Suprapubic skin (tissue), 4 donors: ENCODE measurements at regions not wholly inside any gene's neighbourhood (a gene's known extent, or its start where the extent isn't known, plus 50 kb on each side); places are given as distances from the start of the nearest gene placed in this dataset.

Source experiments
- DNase-seq, 2 donors: peaks; one replicate each; pipeline ENCODE4 v3.0.0-alpha.2; 2019; ENCODE audit warnings: low spot score in 2 of 2
- H3K27ac ChIP-seq: fragments of 200-600 bp; sonication (generic); one replicate; pipeline ENCODE4 v1.5.1; 2019
- H3K27me3 ChIP-seq: fragments of 200-600 bp; sonication (generic); one replicate; pipeline ENCODE4 v1.5.1; 2019
- H3K36me3 ChIP-seq: fragments of 200-600 bp; sonication (generic); one replicate; pipeline ENCODE4 v1.5.1; 2019
- H3K4me1 ChIP-seq: fragments of 200-600 bp; sonication (generic); one replicate; pipeline ENCODE4 v1.5.1; 2019
- H3K4me3 ChIP-seq: fragments of 200-600 bp; sonication (generic); one replicate; pipeline ENCODE4 v1.5.1; 2019; ENCODE audit warnings: mild to moderate bottlenecking
- H3K9me3 ChIP-seq: fragments of 200-600 bp; sonication (generic); one replicate; pipeline ENCODE4 v1.5.1; 2019
- EP300 ChIP-seq: sonication (generic); formaldehyde crosslinking; IDR thresholded peaks from one replicate; pipeline ENCODE4 v1.6.1; 2017; ENCODE audit warnings: antibody characterized with exemption
- POLR2A ChIP-seq, 2 donors: fragments of 450-650 bp; IDR thresholded peaks; one replicate each; pipeline ENCODE4 v1.6.1; 2017; ENCODE audit warnings: antibody characterized with exemption in 2 of 2, mild to moderate bottlenecking in 2 of 2, moderate library complexity in 2 of 2
- POLR2AphosphoS5 ChIP-seq, 3 donors: sonication (generic); formaldehyde crosslinking; IDR thresholded peaks; one replicate each; pipeline ENCODE4 v1.6.1; 2017; ENCODE audit warnings: antibody characterized with exemption in 3 of 3
- WGBS: methylation state at CpG from one replicate; pipeline ENCODE4 v1.1.5; 2018; 5-methylcytosine and 5-hydroxymethylcytosine counted together
- TF ChIP-seq, protein P1 (sequence below), 2 donors: fragments of 200-600 bp in 1 of 2; fragments of 450-650 bp in 1 of 2; sonication (generic) in 1 of 2; IDR thresholded peaks; one replicate each; pipeline ENCODE4 v1.5.1; 2016 to 2019; ENCODE audit warnings: antibody characterized with exemption in 2 of 2, mild to moderate bottlenecking in 1 of 2, moderate library complexity in 1 of 2

DNA sequence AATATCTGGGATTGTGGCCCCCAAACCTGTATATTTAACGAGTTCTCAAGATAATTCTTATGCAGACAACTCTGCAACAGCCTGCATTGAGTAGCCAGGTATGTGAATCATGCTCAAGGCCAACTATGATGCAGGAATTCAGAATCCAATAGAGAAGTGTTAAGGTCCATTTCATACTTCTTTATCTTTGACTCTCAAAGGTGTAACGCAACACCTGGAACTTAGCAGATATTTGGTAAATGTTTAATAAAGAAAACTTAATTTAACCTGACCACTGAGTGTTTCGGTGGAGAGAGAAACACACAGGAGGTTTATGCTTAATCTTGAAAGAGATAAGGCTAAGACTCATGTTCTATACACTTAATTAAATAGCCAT is 156.5 kb upstream of the PLEKHG7 start:
- no peak for TF ChIP-seq EP300
- no peaks in the 10 kb centered on the region for H3K36me3 ChIP-seq
- no peak for DNase-seq
- H3K27ac ChIP-seq = no peak overlapping the region
- peaks cover 24% of the 10 kb centered on the region for H3K4me1 ChIP-seq
- no peak overlapping the region for H3K4me3 ChIP-seq
- H3K27me3 ChIP-seq = no peaks in the 10 kb centered on the region
- no peaks in the 10 kb centered on the region for H3K9me3 ChIP-seq
- WGBS = 93% methylated on average over 3 of the region's 3 CpGs

DNA sequence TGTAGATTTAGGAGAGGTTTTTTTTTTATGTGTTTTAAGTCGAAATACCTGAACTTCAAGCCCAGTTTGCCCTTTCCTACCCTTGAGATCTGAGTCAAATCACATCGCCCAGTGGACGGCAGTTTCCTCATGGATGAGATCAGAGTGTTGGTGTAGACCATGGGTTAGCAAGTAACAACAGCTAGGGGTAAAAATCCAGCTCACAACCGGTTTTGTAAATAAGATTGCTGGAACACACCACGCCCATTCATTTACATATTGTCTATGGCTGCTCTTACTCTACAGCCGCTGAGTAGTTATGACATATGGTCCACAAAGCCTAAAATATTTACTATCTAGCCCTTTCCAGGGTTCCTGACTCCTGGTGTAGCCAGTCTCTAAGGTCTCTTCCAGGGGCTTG is 158.5 kb upstream of the PLEKHG7 start:
- TF ChIP-seq POLR2AphosphoS5 (IDR thresholded peaks at IDR 0.05) = no peak
- TF ChIP-seq, protein P1, sequence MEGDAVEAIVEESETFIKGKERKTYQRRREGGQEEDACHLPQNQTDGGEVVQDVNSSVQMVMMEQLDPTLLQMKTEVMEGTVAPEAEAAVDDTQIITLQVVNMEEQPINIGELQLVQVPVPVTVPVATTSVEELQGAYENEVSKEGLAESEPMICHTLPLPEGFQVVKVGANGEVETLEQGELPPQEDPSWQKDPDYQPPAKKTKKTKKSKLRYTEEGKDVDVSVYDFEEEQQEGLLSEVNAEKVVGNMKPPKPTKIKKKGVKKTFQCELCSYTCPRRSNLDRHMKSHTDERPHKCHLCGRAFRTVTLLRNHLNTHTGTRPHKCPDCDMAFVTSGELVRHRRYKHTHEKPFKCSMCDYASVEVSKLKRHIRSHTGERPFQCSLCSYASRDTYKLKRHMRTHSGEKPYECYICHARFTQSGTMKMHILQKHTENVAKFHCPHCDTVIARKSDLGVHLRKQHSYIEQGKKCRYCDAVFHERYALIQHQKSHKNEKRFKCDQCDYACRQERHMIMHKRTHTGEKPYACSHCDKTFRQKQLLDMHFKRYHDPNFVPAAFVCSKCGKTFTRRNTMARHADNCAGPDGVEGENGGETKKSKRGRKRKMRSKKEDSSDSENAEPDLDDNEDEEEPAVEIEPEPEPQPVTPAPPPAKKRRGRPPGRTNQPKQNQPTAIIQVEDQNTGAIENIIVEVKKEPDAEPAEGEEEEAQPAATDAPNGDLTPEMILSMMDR (IDR thresholded peaks at IDR 0.05) = no peak
- no peak for TF ChIP-seq EP300
- no peak for TF ChIP-seq POLR2A (IDR thresholded peaks at IDR 0.05)
- Histone ChIP-seq H3K36me3 (no peaks in the 10 kb centered on the region), H3K27ac (peak overlapping the region; percentile 75), H3K4me1 (peaks cover 27% of the 10 kb centered on the region), H3K27me3 (no peaks in the 10 kb centered on the region), H3K9me3 (no peaks in the 10 kb centered on the region), H3K4me3 (no peak overlapping the region)
- 65% methylated on average over 6 of the region's 6 CpGs for WGBS
- no peak for DNase-seq

DNA sequence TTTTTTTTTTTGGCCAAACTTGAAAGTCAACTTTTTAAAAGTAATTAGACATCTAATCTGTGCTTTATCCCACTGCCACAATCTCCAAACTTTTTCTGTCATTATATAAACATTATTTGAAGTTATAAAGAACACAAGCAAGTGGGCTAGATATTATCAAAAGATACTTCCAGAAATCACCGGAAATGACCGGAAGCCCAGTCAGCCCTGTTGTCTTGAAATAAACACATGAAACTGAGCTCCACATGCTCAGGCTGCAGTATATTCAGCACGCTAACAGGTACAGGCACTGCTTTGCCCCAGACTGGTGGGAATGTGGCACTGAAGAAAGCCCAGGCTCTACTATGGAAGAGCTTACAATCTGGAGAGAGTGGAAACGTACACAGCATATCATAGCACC is 158.9 kb upstream of the PLEKHG7 start:
- Histone ChIP-seq H3K27ac (peak overlapping the region; percentile 75), H3K36me3 (no peaks in the 10 kb centered on the region), H3K9me3 (no peaks in the 10 kb centered on the region), H3K4me1 (peaks cover 27% of the 10 kb centered on the region), H3K4me3 (no peak overlapping the region), H3K27me3 (no peaks in the 10 kb centered on the region)
- DNase-seq = no peak
- no peak for TF ChIP-seq POLR2A (IDR thresholded peaks at IDR 0.05)
- TF ChIP-seq, protein P1 (IDR thresholded peaks at IDR 0.05) = no peak
- no peak for TF ChIP-seq POLR2AphosphoS5 (IDR thresholded peaks at IDR 0.05)
- 50% methylated on average over 4 of the region's 4 CpGs for WGBS

DNA sequence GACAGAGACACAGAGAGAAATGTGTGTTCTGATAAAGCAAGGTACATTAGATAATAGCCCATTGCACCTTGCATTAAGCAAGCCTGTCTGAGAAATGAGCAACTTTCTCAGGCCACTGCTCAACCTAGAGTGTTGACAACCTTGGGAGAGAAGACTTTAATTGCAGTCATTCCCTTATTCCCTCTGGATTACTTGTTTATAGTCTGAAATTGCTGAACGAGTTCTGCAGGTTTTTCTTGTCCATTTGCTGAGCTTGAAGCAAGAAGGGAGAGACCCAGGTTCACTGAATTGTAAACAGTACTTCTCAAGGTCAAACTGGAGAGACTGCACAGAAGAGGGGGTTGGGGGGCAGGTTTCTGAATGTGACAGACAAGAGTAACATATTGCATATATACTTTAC is 159.4 kb upstream of the PLEKHG7 start:
- H3K4me3 ChIP-seq = no peak overlapping the region
- no peaks in the 10 kb centered on the region for H3K27me3 ChIP-seq
- H3K27ac ChIP-seq = peak overlapping the region; percentile 75
- TF ChIP-seq EP300 (no peak), POLR2AphosphoS5 (IDR thresholded peaks at IDR 0.05) (no peak), POLR2A (IDR thresholded peaks at IDR 0.05) (no peak)
- TF ChIP-seq, protein P1 (IDR thresholded peaks at IDR 0.05) = no peak
- H3K36me3 ChIP-seq = no peaks in the 10 kb centered on the region
- no peaks in the 10 kb centered on the region for H3K9me3 ChIP-seq
- DNase-seq = no peak
- WGBS = 24% methylated on average over 1 of the region's 1 CpG
- peaks cover 27% of the 10 kb centered on the region for H3K4me1 ChIP-seq

DNA sequence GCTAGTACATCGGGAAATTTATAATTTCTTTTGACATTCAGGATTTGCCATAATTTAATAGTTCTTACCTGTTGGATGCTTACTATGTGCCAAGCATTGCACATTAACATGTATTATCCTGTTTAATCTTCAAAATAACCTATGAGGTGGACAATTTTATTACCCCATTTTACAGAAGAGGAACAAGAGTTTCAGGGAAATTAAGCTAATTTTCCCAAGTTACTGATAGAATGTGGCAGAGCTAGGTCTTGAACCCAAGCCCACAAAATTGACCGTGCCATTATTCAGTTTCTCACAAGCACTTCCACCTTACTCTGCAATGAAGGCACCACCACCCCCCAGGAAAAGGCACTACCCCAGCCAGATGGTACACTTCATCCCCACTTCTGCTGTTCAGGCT is 161.1 kb upstream of the PLEKHG7 start:
- TF ChIP-seq POLR2A (IDR thresholded peaks at IDR 0.05) = no peak
- TF ChIP-seq POLR2AphosphoS5 (IDR thresholded peaks at IDR 0.05) = no peak
- no peak for TF ChIP-seq EP300
- TF ChIP-seq, protein P1 (IDR thresholded peaks at IDR 0.05) = no peak
- no peak overlapping the region for H3K27ac ChIP-seq

DNA sequence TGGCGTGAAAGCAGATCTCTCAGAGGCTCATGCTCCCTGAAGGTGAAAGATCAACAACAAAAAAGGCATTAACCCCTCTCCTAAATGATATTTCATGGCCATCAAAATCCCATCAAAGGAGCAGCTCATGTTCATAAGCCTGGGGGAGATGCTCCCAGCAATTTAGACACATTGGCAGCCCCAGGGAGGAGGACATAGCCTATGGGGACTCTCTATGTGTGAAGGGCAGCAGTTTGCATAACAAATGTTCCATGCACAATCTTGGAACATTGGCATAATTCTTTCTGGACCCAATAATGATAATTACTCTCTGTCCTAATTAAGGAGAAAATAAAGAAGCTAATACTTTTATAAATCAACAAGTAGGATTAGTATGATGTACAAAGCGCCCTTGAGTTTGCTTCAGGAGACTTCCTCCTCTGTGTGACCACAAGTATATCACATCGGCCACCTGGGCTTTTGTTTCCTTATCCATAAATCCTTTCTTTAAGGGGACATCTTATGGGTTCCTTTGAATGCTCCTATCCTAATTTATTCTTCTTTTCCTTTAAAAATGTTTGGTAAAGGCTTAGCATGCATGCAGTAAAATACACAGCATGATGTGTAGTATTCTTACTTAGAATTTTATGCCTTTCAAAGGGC is 161.9 kb upstream of the PLEKHG7 start:
- no peaks in the 10 kb centered on the region for H3K27me3 ChIP-seq
- TF ChIP-seq, protein P1 (IDR thresholded peaks at IDR 0.05) = no peak
- TF ChIP-seq POLR2A (IDR thresholded peaks at IDR 0.05) (no peak), EP300 (no peak), POLR2AphosphoS5 (IDR thresholded peaks at IDR 0.05) (no peak)
- H3K27ac ChIP-seq = no peak overlapping the region
- WGBS = 90% methylated on average over 3 of the region's 3 CpGs
- peaks cover 24% of the 10 kb centered on the region for H3K4me1 ChIP-seq
- H3K36me3 ChIP-seq = no peaks in the 10 kb centered on the region
- H3K9me3 ChIP-seq = no peaks in the 10 kb centered on the region
- H3K4me3 ChIP-seq = no peak overlapping the region
- DNase-seq = no peak

More for the DNA sequence above, 161.1 kb upstream of the PLEKHG7 start:
- Histone ChIP-seq H3K4me3 (no peak overlapping the region), H3K4me1 (peaks cover 24% of the 10 kb centered on the region), H3K9me3 (no peaks in the 10 kb centered on the region), H3K27me3 (no peaks in the 10 kb centered on the region), H3K36me3 (no peaks in the 10 kb centered on the region)
- WGBS = 38% methylated on average over 2 of the region's 2 CpGs
- no peak for DNase-seq
